K562 (cell line): ENCODE measurements at regions not wholly inside any gene's neighbourhood (a gene's known extent, or its start where the extent isn't known, plus 50 kb on each side); places are given as distances from the start of the nearest gene placed in this dataset.

Experiments
- ATAC-seq: fragments of 200-7000 bp; cut with Tn5 transposase; 3 replicates; pipeline ENCODE4 v1.9.1; 2020; ENCODE audit warnings: moderate library complexity
- BruUV-seq: library from RNA; stranded (reverse); fragments of 400-500 nt; replicated peaks from 2 replicates; lab custom pipeline; 2021; lab: Mats Ljungman, UMichigan
- CTCF ChIA-PET: fragments of 300-600 bp; formaldehyde crosslinking; extraction: SDS; loops from one replicate; lab custom pipeline; 2021; ENCODE audit warnings: low intra/inter-chr PET ratio; lab: Yijun Ruan, JAX
- POLR2A ChIA-PET: fragments of 300-600, 350-650 bp; sonication (Branson Sonifier 250); formaldehyde crosslinking; extraction: SDS; loops from one replicate; lab custom pipeline; 2021; ENCODE audit warnings: antibody characterized with exemption, inconsistent platforms; lab: Yijun Ruan, JAX
- DNase-seq, 4 experiments: peaks; one replicate each; pipeline versions ENCODE4 v3.0.0 to v3.0.0-alpha.2; 2011 to 2018; ENCODE audit warnings: low spot score in 3 of 4, mixed read lengths in 3 of 4; ENCODE audit errors: extremely low read depth in 1 of 4
- FAIRE-seq: peaks from 2 replicates; lab custom pipeline; 2011; peaks lifted over from hg19 to GRCh38; lab: Jason Lieb, UNC
- H2AFZ ChIP-seq: 2 replicates; pipeline ENCODE4 v1.6.0; 2011; ENCODE audit warnings: low read depth, low read length, control low read depth, inconsistent platforms
- H3K27ac ChIP-seq: fragments of 200-600 bp; 3 replicates; pipeline ENCODE4 v1.8.0; 2011; ENCODE audit warnings: low read depth, mild to moderate bottlenecking, control low read depth, inconsistent platforms, low read length, moderate library complexity, mixed read lengths; ENCODE audit errors: extremely low read depth
- H3K27me3 ChIP-seq, 2 experiments: fragments of 300-600 bp in 1 of 2; 2 replicates in 1 of 2; 3 replicates in 1 of 2; pipeline versions ENCODE4 v1.6.0 to v1.8.0; 2011; ENCODE audit warnings: inconsistent platforms in 2 of 2, low read length in 2 of 2, mild to moderate bottlenecking in 1 of 2, mixed read lengths in 1 of 2, moderate library complexity in 1 of 2; ENCODE audit not compliant: control insufficient read depth in 2 of 2, insufficient read depth in 2 of 2
- H3K36me3 ChIP-seq: fragments of 300-600 bp; 3 replicates; pipeline ENCODE4 v1.8.0; 2011; ENCODE audit warnings: mild to moderate bottlenecking, low read length, inconsistent platforms; ENCODE audit not compliant: control insufficient read depth, insufficient read depth
- H3K4me1 ChIP-seq, 2 experiments: fragments of 200-600 bp in 1 of 2; replicated peaks in 1 of 2; 2 replicates in 1 of 2; 3 replicates in 1 of 2; pipeline versions ENCODE4 v1.5.1 to v1.8.0; 2011; ENCODE audit warnings: inconsistent platforms in 2 of 2, low read length in 2 of 2, mild to moderate bottlenecking in 1 of 2, mixed read lengths in 1 of 2, moderate library complexity in 1 of 2; ENCODE audit not compliant: control insufficient read depth in 2 of 2, insufficient read depth in 2 of 2
- H3K4me2 ChIP-seq: 2 replicates; pipeline ENCODE4 v1.6.1; 2011; ENCODE audit warnings: low read length, control low read depth, inconsistent platforms, mixed read lengths; ENCODE audit not compliant: insufficient read depth
- H3K4me3 ChIP-seq: fragments of 200-600 bp; sonication (generic), shearing (Covaris generic); 2 replicates; pipeline ENCODE4 v1.5.1; 2016; ENCODE audit warnings: control low read depth, inconsistent platforms
- H3K79me2 ChIP-seq: fragments of 200-600 bp; 3 replicates; pipeline ENCODE4 v1.8.0; 2011; ENCODE audit warnings: low read length, inconsistent platforms; ENCODE audit not compliant: control insufficient read depth, insufficient read depth
- H3K9ac ChIP-seq, 2 experiments: 2 replicates each; pipeline versions ENCODE4 v1.6.0 to v1.6.1; 2011; ENCODE audit warnings: low read depth in 2 of 2, low read length in 2 of 2, control low read depth in 1 of 2, inconsistent platforms in 1 of 2, mild to moderate bottlenecking in 1 of 2, mixed read lengths in 1 of 2; ENCODE audit not compliant: insufficient read depth in 1 of 2
- H3K9me1 ChIP-seq: one replicate; pipeline ENCODE4 v1.6.0; 2011; ENCODE audit warnings: inconsistent platforms, mild to moderate bottlenecking, low read length, moderate library complexity; ENCODE audit not compliant: control insufficient read depth, insufficient read depth
- H3K9me3 ChIP-seq: replicated peaks from 2 replicates; pipeline ENCODE4 v1.5.1; 2011; ENCODE audit warnings: low read depth, low read length, inconsistent platforms; ENCODE audit not compliant: control insufficient read depth, insufficient read depth
- H4K20me1 ChIP-seq: replicated peaks from 2 replicates; pipeline ENCODE4 v1.6.1; 2011; ENCODE audit warnings: low read length, inconsistent platforms, mixed read lengths; ENCODE audit not compliant: control insufficient read depth, insufficient read depth
- BRD9 ChIP-seq: fragments of 450-650 bp; IDR thresholded peaks from 2 replicates; pipeline ENCODE4 v1.6.1; 2018; ENCODE audit warnings: low read depth; ENCODE audit not compliant: partially characterized antibody
- E2F3 ChIP-seq: fragments of 250-450 bp; sonication (Bioruptor Pico); IDR thresholded peaks from 2 replicates; pipeline ENCODE4 v1.4.0; 2020; ENCODE audit warnings: mild to moderate bottlenecking
- FOXK2 ChIP-seq, 2 experiments: fragments of 450-650 bp; IDR thresholded peaks in 1 of 2; conservative IDR thresholded peaks in 1 of 2; 2 replicates each; pipeline ENCODE4 v1.6.1; 2016; ENCODE audit warnings: low read depth in 2 of 2, mild to moderate bottlenecking in 1 of 2
- NCOA6 ChIP-seq: fragments of 450-650 bp; IDR thresholded peaks from 2 replicates; pipeline ENCODE4 v1.6.1; 2017; ENCODE audit warnings: mild to moderate bottlenecking
- PHB2 ChIP-seq: fragments of 450-650 bp; IDR thresholded peaks from 2 replicates; pipeline ENCODE4 v1.6.1; 2017; ENCODE audit warnings: low read depth
- PPARD ChIP-seq: fragments of 250-450 bp; sonication (Bioruptor Pico); IDR thresholded peaks from 2 replicates; pipeline ENCODE4 v1.8.0; 2022; ENCODE audit warnings: inconsistent platforms, mild to moderate bottlenecking, moderate library complexity
- PRPF4 ChIP-seq: fragments of 200-400 bp; formaldehyde crosslinking; IDR thresholded peaks from one replicate; pipeline ENCODE4 v1.6.1; 2017; ENCODE audit warnings: low read length, low read depth, mild to moderate bottlenecking; ENCODE audit not compliant: insufficient read depth, poor library complexity, severe bottlenecking
- SLC30A9 ChIP-seq: fragments of 250-450 bp; sonication (Bioruptor Pico); IDR thresholded peaks from 2 replicates; pipeline ENCODE4 v1.8.0; 2022; ENCODE audit warnings: mild to moderate bottlenecking, moderate library complexity
- SRSF1 ChIP-seq: fragments of 200-400 bp; formaldehyde crosslinking; IDR thresholded peaks from 2 replicates; pipeline ENCODE4 v1.6.1; 2017; ENCODE audit warnings: mild to moderate bottlenecking, low read depth, low read length, moderate library complexity
- TCF7 ChIP-seq: sonication (generic); IDR thresholded peaks from 2 replicates; pipeline ENCODE4 v1.6.1; 2016; ENCODE audit warnings: antibody characterized with exemption, borderline replicate concordance
- THRAP3 ChIP-seq: fragments of 450-650 bp; IDR thresholded peaks from 2 replicates; pipeline ENCODE4 v1.6.1; 2016; ENCODE audit warnings: mild to moderate bottlenecking, inconsistent platforms, borderline replicate concordance
- ZNF316 ChIP-seq: fragments of 450-650 bp; IDR thresholded peaks from 2 replicates; pipeline ENCODE4 v1.6.1; 2016
- ZNF436 ChIP-seq: fragments of 250-450, 450-650 bp; sonication (Bioruptor Pico); formaldehyde crosslinking; IDR thresholded peaks from 2 replicates; pipeline ENCODE4 v1.7.0; 2020; ENCODE audit warnings: mild to moderate bottlenecking
- WGBS: fragments of 100-300 bp; shearing (Covaris generic); methylation state at CpG from one replicate; pipeline ENCODE4 v1.1.6; 2016; ENCODE audit warnings: low coverage, mixed read lengths; ENCODE audit not compliant: insufficient coverage; ENCODE audit errors: missing lambda C conversion rate; 5-methylcytosine and 5-hydroxymethylcytosine counted together
- in situ Hi-C: fragments of 300-500 bp; cut with MboI; formaldehyde crosslinking; loops from 4 replicates; pipeline ENCODE4 v1.15.0; 2018; ENCODE audit warnings: inconsistent platforms, mixed read lengths
- intact Hi-C: fragments of 100-400 bp; cut with micrococcal nuclease; formaldehyde crosslinking; loops from 2 replicates; pipeline ENCODE4 v1.14.2; 2022
- TF ChIP-seq, protein P1 (sequence below), 3 experiments: fragments of 200-800 bp in 1 of 3; sonication (Bioruptor generic) in 1 of 3; sonication (generic) in 1 of 3; formaldehyde crosslinking in 1 of 3; IDR thresholded peaks; 2 replicates each; pipeline versions ENCODE4 v1.6.1 to v1.8.0; 2016 to 2022; ENCODE audit warnings: mild to moderate bottlenecking in 2 of 3, missing compliant biosample characterization in 2 of 3, missing genetic modification characterization in 2 of 3, missing genetic modification reagents in 1 of 3
- TF ChIP-seq, protein P2 (sequence below): sonication (generic); formaldehyde crosslinking; IDR thresholded peaks from 2 replicates; pipeline ENCODE4 v1.8.0; 2022; ENCODE audit warnings: mild to moderate bottlenecking, missing genetic modification reagents
- TF ChIP-seq, protein P3 (sequence below): fragments of 450-650 bp; IDR thresholded peaks from 2 replicates; pipeline ENCODE4 v1.6.1; 2016; ENCODE audit warnings: low read depth, mild to moderate bottlenecking, moderate library complexity

DNA sequence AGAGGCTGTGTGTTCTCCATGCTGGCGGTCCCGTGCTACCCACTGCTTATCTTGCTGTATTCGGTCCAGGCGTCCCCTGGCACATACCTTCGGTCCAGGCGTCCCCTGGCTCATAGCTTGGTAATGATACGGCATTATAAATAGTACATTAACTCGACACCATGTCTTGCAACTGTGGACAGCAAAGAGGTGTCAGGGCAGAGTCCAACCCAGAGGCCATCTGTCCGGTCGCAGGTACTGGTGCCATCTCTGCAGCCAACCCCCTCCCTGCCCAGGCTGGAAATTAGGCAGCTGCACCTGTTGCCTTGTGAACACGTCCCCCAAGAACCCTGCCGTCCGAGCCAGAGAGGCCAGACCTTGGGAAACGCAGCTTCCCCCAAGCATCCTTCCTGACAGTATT, 634.3 kb downstream of the BRD1 start (continued):
- TF ChIP-seq, protein P1, sequence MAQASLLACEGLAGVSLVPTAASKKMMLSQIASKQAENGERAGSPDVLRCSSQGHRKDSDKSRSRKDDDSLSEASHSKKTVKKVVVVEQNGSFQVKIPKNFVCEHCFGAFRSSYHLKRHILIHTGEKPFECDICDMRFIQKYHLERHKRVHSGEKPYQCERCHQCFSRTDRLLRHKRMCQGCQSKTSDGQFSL (CRISPR knock-in tag; IDR thresholded peaks at IDR 0.05), result no peak
- TF ChIP-seq, protein P1 (tag; IDR thresholded peaks at IDR 0.05), result no peak
- TF ChIP-seq THRAP3, result no peak

DNA sequence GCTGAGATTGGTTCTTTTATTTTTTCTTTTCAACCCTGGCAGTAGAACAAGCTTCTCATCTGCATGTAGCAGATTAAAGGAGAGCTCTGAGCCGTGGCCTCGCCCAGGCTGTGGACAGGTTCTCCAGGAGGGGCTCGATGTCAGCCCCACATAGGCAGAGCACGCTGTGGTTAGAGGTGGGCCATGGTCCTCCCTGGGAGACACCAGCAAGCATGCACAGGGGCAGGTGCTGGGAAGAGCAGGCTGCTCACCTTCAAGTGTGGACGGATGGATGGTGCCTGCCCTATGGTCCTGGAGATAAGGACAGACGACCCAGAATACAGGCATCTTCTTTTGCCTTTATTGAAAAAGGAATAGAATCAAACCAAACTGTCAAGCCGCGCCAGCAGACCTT, 634.8 kb downstream of the BRD1 start:
- H3K4me3 ChIP-seq, result no peak overlapping the region
- POLR2A ChIA-PET, result interaction anchor here (1.1 kb wide), 1 partner anchor 15 kb away, joined by 3 read pairs; no protein-coding TSS in a partner anchor
- no peaks in the 10 kb centered on the region for H3K9me1 ChIP-seq
- peaks cover 0 to 31% of the 10 kb centered on the region in 2 experiments; a peak in 3 of 5 replicates for H3K27me3 ChIP-seq
- H3K27ac ChIP-seq, result no peak overlapping the region
- intact Hi-C loops, result no loop called here
- H3K9me3 ChIP-seq, result no peaks in the 10 kb centered on the region
- TF ChIP-seq PHB2, result no peak
- TF ChIP-seq ZNF316, result no peak
- TF ChIP-seq ZNF436 (CRISPR knock-in tag), result no peak
- TF ChIP-seq SRSF1, result no peak
- no peak for TF ChIP-seq E2F3 (CRISPR knock-in tag)
- TF ChIP-seq TCF7, result no peak
- TF ChIP-seq, protein P2, sequence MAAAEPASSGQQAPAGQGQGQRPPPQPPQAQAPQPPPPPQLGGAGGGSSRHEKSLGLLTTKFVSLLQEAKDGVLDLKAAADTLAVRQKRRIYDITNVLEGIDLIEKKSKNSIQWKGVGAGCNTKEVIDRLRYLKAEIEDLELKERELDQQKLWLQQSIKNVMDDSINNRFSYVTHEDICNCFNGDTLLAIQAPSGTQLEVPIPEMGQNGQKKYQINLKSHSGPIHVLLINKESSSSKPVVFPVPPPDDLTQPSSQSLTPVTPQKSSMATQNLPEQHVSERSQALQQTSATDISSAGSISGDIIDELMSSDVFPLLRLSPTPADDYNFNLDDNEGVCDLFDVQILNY (CRISPR knock-in tag), result no peak
- no peak for TF ChIP-seq SLC30A9 (CRISPR knock-in tag)
- no peak for TF ChIP-seq NCOA6
- TF ChIP-seq FOXK2 (conservative IDR thresholded peaks at IDR 0.05 in 1 of 2, IDR thresholded peaks at IDR 0.05 in 1 of 2; ENCODE audit: low read depth in 2 of 2), result no peak
- no peak for TF ChIP-seq PPARD (CRISPR knock-in tag)
- TF ChIP-seq PRPF4, result no peak
- TF ChIP-seq BRD9, result no peak
- TF ChIP-seq, protein P3, sequence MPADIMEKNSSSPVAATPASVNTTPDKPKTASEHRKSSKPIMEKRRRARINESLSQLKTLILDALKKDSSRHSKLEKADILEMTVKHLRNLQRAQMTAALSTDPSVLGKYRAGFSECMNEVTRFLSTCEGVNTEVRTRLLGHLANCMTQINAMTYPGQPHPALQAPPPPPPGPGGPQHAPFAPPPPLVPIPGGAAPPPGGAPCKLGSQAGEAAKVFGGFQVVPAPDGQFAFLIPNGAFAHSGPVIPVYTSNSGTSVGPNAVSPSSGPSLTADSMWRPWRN, result no peak
- BruUV-seq, result no TSS peak
- 0 out of 2 replicates have a peak, but pooled peaks cover 3% of the 10 kb centered on the region for H4K20me1 ChIP-seq
- DNase-seq, result no peak
- H2AFZ ChIP-seq, result no peak overlapping the region
- 0% methylated on average over 8 of the region's 8 CpGs for WGBS
- no peaks in the 10 kb centered on the region for H3K79me2 ChIP-seq
- H3K4me1 ChIP-seq, result no peaks in the 10 kb centered on the region
- no peak for FAIRE-seq
- no peaks in the 10 kb centered on the region for H3K36me3 ChIP-seq
- no peak for ATAC-seq
- H3K4me2 ChIP-seq, result no peak overlapping the region
- in situ Hi-C loops, result no loop called here
- CTCF ChIA-PET, result no interaction called here
- no peak overlapping the region for H3K9ac ChIP-seq
